T1000 (cell line): ENCODE measurements at regions not wholly inside any gene's neighbourhood (a gene's known extent, or its start where the extent isn't known, plus 50 kb on each side); places are given as distances from the start of the nearest gene placed in this dataset.

Experiments
- DNase-seq: peaks from one replicate; lab custom pipeline; 2025; ENCODE audit warnings: mixed read lengths; lab: John Stamatoyannopoulos, UW

GRCh38 chr6:132974122-132974521 is 159.8 kb downstream of the RPS12 start:
- no peak for DNase-seq

- no peak for DNase-seq
Observed at GRCh38 chr6:132977413-132977812, 163.0 kb downstream of the RPS12 start.

DNA sequence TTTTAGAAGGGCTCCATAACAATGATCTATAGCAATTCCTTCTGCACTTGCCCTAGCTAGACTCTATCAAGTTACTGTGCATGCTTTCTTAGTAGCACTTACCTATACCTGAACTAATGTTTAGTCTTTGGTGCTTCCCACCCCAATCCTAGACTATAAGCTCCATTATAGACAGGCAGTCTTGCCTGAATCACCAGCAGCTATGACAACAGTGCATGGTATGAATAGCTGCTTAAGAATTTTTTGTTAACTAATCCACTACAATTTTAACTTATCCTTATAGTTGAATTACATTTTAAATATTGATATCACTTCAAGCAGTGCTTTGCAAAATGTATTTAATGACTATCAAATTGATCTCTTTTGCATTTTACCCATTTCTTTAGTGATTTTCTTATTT is 164.3 kb downstream of the RPS12 start:
- DNase-seq: no peak

- no peak for DNase-seq
Observed at GRCh38 chr6:132993738-132994137, 179.4 kb downstream of the RPS12 start.

DNA sequence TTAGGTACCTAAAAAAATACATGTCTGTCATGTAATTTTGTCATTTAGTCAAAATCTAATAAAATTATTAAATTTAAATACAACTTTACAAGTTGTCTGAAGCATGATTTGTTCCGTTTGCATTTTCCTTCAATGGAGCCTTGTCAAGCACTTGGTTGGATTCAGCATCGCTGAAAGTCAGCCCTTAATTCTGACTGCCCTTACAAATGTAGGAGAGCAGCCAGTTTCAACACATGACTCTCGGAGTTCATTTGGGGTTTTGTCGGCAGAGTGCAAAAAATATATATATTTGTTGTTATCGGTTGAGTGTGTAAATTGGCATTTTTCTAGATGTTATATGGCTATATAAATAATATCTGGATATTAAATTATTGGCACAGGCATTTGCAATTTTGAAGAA is 180.6 kb downstream of the RPS12 start:
- DNase-seq: no peak

DNA sequence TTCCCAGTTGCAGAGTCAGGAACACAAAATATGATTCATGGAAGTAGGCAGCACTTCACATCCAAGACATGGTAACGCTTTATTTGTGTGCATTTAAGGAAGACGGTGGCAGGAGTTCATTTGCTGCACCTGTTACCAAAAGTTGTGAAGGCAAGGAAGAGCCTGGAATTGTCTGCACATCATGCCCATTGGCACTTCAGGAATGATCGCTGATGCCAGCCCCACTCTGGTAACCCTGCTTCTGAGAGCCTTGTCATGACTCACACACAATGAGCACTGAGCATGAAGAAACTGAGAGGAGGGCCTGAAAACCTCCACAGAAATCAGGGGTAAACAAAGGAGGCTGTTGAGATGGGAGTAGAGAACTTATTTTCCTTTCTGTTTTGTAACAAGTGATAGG is 181.1 kb downstream of the RPS12 start:
- DNase-seq: no peak

GRCh38 chr6:132998418-132998817 is 184.0 kb downstream of the RPS12 start:
- no peak for DNase-seq

DNA sequence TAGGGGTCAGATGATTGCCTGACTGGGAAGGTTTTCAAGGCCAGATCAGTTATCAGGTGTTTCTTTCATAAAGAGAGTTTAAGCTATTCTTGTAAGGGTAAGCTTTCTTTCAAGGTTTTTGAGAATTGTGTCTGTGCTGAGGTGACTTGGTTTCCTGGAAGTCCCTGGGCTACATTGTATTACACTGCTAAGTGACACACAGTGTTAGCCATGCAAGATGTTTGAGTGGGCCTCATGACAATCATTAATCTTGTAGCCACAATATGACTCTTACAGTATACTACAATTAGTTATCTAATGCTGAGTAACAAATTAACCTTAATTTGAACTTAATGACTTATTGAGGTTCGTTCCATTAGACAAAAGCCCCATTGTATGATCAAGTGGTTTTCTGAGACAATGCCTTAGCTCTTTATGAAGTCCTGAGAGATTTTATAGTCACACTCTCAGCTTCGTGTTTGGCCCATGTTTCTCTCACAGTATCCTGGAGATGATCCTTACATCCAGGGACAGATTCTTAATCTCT is 186.7 kb downstream of the RPS12 start:
- no peak for DNase-seq

- DNase-seq: no peak
Observed at GRCh38 chr6:133004304-133004884, 190.0 kb downstream of the RPS12 start.

DNA sequence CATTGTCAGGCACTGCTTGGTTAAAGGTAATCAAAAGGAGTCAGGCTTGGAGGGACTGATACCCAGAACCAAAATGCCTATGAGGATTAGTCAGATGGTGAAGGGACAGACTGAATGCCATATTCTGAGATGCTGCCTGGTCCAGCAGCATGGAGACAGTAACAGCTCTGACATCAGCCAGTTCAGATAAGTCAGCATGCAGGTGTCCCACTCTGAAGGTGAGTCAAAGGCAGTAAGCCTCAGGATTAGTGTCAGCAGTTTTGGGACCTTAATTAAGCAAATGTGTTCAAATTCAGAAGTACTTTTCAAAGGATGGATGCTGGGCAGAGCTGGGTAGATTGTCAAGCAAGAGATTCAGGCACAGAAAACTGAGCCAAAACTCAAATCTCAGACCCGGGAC is 198.4 kb downstream of the RPS12 start:
- no peak for DNase-seq

DNA sequence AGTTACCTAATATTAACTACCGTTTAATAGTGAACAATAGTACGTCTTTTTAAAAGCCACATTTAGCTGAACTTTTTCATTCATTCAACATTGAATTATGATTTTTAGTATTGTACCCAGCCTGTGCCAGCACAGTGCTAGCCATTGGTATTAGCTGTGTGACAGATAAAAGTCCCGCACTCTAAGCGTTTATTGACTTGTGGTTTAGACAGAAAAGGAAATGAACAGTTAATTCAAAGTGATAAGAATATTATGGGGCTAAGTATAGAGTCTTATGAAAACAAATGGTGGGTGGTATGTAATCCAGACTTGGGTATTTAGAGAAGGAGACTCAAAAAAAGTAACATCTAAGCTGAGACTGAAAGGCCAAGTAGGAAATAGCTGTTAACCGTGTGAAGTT is 202.3 kb downstream of the RPS12 start:
- DNase-seq: no peak

- no peak for DNase-seq
Observed at GRCh38 chr6:133017581-133017980, 203.2 kb downstream of the RPS12 start.

DNA sequence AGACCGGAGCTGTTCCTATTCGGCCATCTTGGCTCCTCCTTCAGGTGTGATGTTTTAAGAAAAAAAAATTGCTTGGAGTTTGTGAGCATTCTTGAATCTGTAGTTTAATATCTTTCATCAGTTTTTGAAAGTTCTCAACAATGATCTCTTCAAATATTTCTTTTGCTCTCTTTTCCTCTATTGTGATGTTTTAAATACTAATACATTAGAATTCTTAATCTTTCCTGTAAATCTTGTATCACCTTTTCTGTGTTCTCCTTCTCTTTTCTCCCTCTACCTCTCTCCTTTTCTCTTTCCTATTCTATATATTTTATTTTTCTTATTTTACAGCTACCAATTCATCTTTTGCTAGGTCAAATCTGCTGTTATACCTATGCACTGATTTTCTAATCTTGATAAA is 212.3 kb downstream of the RPS12 start:
- DNase-seq: no peak

DNA sequence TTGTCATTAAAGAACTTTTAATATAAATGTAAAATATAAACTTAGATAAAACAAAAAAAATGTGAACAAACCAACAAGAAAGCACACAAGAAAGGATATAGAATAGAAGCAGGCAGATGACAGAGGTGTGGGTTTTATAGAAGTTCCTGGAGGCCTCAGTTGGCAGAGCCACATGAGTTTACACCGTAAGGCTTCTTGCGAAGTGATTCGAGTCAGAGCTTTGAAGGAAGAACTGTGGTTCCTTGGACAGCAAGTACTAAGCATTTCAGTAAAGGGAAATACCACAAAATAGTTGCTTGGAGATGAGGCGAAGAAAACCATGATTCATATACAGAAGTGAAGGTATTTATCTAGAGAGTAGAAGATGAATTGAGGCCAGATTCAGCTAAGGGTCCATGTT is 207.9 kb upstream of the EYA4 start:
- no peak for DNase-seq

DNA sequence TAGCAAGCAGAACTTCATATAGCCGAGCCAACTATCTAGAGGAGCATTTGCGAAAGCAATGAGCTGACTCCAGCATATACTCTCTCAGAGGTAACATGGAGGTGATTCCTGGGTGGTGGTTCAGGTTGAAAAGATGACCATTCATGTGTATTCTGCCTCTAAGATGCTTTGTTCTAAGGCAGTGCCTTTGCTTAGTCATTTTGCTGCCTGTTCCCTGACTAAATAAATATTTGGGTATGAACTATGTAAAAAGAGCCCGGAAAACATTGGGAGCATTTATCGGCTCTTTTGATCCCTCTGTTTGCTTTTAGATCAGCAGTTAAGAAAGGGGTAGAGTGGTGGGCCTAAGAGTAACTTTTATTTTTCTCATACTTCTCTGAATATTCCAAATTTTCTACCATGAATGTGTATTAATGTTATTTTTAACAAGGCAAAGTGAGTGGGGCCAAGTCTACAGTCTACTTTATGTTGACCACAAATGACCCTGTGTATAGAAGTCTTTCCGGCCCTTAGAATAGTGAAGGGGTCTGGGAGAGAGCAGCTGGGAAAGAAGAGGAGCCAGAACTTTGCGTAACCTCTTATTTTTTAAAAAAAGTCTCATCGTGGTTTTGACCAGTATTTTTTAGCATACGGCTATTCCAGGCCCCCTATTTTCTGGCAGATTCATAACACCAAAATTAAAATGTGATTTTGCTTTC is 206.5 kb upstream of the EYA4 start:
- no peak for DNase-seq

DNA sequence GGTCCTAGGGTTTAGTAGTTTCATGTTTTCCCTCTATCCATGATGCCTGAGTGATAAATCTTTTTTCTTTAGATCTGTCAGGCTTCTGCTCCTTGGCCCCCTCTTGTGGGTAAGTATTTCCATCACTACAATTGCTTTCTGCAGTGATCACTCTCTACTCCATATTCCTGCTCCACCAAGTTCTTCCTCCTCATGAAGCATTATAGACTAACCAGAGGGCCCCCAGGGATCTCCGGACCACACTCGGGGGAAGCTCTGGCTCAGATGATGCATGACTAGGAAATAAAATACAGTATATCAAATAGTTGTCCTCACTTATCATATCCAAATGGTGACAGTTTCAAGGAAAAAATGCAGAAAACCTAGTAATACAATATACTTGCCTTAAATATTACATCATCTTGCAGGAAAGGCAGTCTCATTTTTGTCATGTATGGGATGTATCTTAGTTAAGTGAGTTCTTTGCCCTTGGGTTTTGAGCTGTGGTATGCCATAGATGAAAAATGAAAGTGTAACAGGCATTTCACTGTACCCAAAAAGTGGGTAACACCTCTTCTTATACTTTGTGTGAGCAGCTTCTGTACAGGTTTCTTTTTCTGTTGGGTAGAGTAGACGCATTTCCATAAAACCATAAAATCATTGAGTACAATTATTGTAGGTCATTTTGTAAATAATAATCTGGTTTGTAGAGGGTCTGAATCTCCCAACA is 200.9 kb upstream of the EYA4 start:
- DNase-seq: no peak

GRCh38 chr6:133040803-133041419 is 200.2 kb upstream of the EYA4 start:
- DNase-seq: no peak

DNA sequence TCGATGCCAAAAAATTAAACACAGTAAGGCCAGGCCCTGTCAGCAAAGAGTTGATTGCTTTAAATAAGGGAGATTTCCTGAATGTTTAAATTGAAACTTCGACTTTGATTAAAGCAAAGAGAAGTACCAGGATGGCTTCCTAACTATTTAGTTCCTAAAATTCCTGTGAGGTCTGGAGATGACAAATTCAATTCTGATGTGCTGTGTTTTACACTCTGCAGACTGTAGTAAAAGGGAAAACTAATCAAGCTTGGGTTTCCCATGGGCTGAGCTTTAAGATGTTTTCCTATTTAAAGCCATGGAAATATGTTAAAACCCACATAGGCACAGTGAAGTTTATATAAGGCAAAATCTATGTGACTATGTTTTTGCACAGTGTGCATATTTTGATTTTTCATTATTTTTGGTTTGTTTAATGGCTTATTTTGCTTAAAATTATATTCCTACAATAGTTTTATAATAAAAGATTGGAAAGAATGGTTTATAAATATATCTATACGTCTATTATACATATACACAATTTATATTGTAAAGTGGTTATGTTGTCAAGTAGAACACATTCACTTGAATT is 198.5 kb upstream of the EYA4 start:
- DNase-seq: no peak

DNA sequence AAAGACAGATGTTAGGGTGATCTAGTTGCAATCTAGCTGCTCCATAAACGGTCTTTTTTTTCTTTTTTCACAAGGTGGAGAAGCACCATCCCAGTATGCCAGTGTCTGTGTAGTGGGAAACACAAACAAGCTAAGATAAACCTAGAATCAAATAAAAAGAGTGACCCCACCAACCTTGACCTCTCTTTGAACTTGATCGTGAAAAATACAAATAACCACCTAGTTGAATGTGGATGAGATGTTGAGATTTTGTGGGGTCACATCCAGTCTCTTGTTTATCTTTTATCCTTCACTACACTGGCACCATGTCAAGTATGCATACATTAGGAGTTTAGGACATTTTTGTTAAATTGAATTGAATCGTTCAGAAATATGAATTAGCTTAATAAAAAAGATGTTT is 194.6 kb upstream of the EYA4 start:
- no peak for DNase-seq

DNA sequence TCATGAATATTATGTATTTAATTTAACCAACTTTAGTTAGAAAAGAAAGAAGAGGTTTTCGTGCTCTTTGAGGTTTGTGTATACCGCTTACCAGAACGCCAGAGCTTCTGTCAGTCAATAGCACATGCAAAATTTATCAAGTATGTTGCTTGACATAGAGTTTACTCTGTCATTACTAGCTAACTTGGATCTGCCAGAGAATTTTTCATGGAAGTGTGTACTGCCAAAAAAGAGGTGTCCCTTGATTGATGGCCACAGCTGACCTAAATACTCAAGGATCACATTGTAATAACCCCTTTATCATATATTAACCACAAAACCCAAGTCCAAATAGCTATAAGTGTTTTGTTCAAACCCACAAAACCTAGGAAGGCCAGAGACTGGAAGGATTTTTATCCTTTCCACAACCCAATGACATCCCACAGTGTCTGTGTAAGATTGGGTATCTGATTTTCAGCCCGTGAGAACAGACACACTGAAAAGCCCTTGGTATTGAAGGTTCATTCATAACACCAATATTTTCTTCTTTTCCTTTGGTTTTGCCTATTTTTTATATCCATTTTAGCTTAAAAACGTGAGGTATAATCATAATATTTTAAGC is 194.0 kb upstream of the EYA4 start:
- no peak for DNase-seq

GRCh38 chr6:133047706-133048105 is 193.5 kb upstream of the EYA4 start:
- no peak for DNase-seq

DNA sequence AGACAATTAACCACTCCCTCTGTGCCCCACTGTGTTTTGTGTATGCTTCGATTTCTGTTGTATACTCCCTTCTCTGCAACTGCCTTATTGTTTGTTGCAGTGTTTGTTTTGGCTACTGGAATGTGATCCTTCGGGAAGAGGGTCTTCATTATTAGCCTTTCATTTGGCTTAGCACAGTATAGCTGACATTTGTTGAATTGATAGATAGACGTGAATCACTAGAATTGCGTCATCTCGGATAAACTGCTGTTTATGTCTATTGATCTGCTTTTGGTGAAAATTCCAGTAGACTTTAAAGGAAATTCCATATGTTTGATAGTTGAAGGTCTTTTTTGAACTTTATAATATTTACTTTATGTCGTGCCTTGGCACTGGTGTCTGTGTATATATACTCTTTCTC is 189.9 kb upstream of the EYA4 start:
- DNase-seq: no peak
